GM21381 (cell line): ENCODE measurements at regions not wholly inside any gene's neighbourhood (a gene's known extent, or its start where the extent isn't known, plus 50 kb on each side); places are given as distances from the start of the nearest gene placed in this dataset.

ENCODE experiments used
- ATAC-seq: cut with Tn5 transposase; IDR thresholded peaks from one replicate; pipeline ENCODE4 v1.9.1; 2021; ENCODE audit warnings: mild to moderate bottlenecking, moderate library complexity; ENCODE audit not compliant: unreplicated experiment

GRCh38 chr15:94887391-94887790 is 656.0 kb downstream of the MCTP2 start:
- ATAC-seq, result no peak

- ATAC-seq, result no peak
These were observed 657.8 kb downstream of the MCTP2 start for GRCh38 chr15:94889153-94889552.

GRCh38 chr15:94893091-94893490 is 661.7 kb downstream of the MCTP2 start:
- no peak for ATAC-seq

- no peak for ATAC-seq
These were observed 662.7 kb downstream of the MCTP2 start for GRCh38 chr15:94894056-94894455.

GRCh38 chr15:94909510-94909909 is 678.1 kb downstream of the MCTP2 start:
- no peak for ATAC-seq

GRCh38 chr15:94910166-94910565 is 678.8 kb downstream of the MCTP2 start:
- ATAC-seq, result no peak

GRCh38 chr15:94912760-94913159 is 681.4 kb downstream of the MCTP2 start:
- no peak for ATAC-seq

- ATAC-seq, result no peak
These were observed 685.7 kb downstream of the MCTP2 start for GRCh38 chr15:94917068-94917467.

- ATAC-seq, result no peak
These were observed 690.6 kb downstream of the MCTP2 start for GRCh38 chr15:94921936-94922335.

GRCh38 chr15:94924057-94924456 is 692.7 kb downstream of the MCTP2 start:
- ATAC-seq, result no peak

- no peak for ATAC-seq
These were observed 693.7 kb downstream of the MCTP2 start for GRCh38 chr15:94924971-94925598.

GRCh38 chr15:94925680-94926079 is 694.3 kb downstream of the MCTP2 start:
- no peak for ATAC-seq

GRCh38 chr15:94927003-94927402 is 695.6 kb downstream of the MCTP2 start:
- ATAC-seq, result no peak

- ATAC-seq, result no peak
These were observed 697.9 kb downstream of the MCTP2 start for GRCh38 chr15:94929282-94929681.

GRCh38 chr15:94930441-94930840 is 699.1 kb downstream of the MCTP2 start:
- no peak for ATAC-seq

- ATAC-seq, result no peak
These were observed 699.6 kb downstream of the MCTP2 start for GRCh38 chr15:94930960-94931359.

- no peak for ATAC-seq
These were observed 703.1 kb downstream of the MCTP2 start for GRCh38 chr15:94934440-94934839.

GRCh38 chr15:94937242-94937641 is 705.9 kb downstream of the MCTP2 start:
- ATAC-seq, result no peak

- ATAC-seq, result no peak
These were observed 712.5 kb downstream of the MCTP2 start for GRCh38 chr15:94943888-94944287.

- ATAC-seq, result no peak
These were observed 720.2 kb downstream of the MCTP2 start for GRCh38 chr15:94951538-94951937.

- no peak for ATAC-seq
These were observed 732.6 kb downstream of the MCTP2 start for GRCh38 chr15:94963953-94964352.

- no peak for ATAC-seq
These were observed 734.2 kb downstream of the MCTP2 start for GRCh38 chr15:94965593-94965992.

- no peak for ATAC-seq
These were observed 736.8 kb downstream of the MCTP2 start for GRCh38 chr15:94968133-94968532.
